ENCODE measurements at regions not wholly inside any gene's neighbourhood (a gene's known extent, or its start where the extent isn't known, plus 50 kb on each side); places are given as distances from the start of the nearest gene placed in this dataset.

GRCh38 chr12:103175625-103176024 lies 218.2 kb downstream of the ASCL1 start:
- TF ChIP-seq CTCF (IDR thresholded peaks at IDR 0.05): no peak
- TF ChIP-seq POLR2A (IDR thresholded peaks at IDR 0.05): no peak

All from lower leg skin (tissue), 3 donors.